HG02642 (cell line): ENCODE measurements at regions not wholly inside any gene's neighbourhood (a gene's known extent, or its start where the extent isn't known, plus 50 kb on each side); places are given as distances from the start of the nearest gene placed in this dataset.

Source experiments
- ATAC-seq: cut with Tn5 transposase; IDR thresholded peaks from one replicate; pipeline ENCODE4 v1.9.1; 2021; ENCODE audit warnings: mild to moderate bottlenecking; ENCODE audit not compliant: unreplicated experiment, poor library complexity

- ATAC-seq = no peak
Measured at GRCh38 chr15:70275461-70276138, 177.9 kb upstream of the TLE3 start.

GRCh38 chr15:70274908-70275307, 177.2 kb upstream of the TLE3 start:
- no peak for ATAC-seq

GRCh38 chr15:70274255-70274880, 176.7 kb upstream of the TLE3 start:
- no peak for ATAC-seq

GRCh38 chr15:70273808-70274207, 176.1 kb upstream of the TLE3 start:
- ATAC-seq = no peak

- no peak for ATAC-seq
Measured at GRCh38 chr15:70272565-70273355, 175.0 kb upstream of the TLE3 start.

GRCh38 chr15:70271422-70272088, 173.8 kb upstream of the TLE3 start:
- ATAC-seq = no peak

GRCh38 chr15:70270752-70271111, 173.0 kb upstream of the TLE3 start:
- ATAC-seq = no peak

- ATAC-seq = no peak
Measured at GRCh38 chr15:70269991-70270751, 172.5 kb upstream of the TLE3 start.

- no peak for ATAC-seq
Measured at GRCh38 chr15:70269311-70269911, 171.7 kb upstream of the TLE3 start.

GRCh38 chr15:70268698-70269251, 171.1 kb upstream of the TLE3 start:
- ATAC-seq = no peak

- ATAC-seq = no peak
Measured at GRCh38 chr15:70267879-70268278, 170.2 kb upstream of the TLE3 start.

GRCh38 chr15:70267306-70267705, 169.6 kb upstream of the TLE3 start:
- no peak for ATAC-seq

- no peak for ATAC-seq
Measured at GRCh38 chr15:70266412-70267121, 168.8 kb upstream of the TLE3 start.

- ATAC-seq = no peak
Measured at GRCh38 chr15:70265986-70266385, 168.3 kb upstream of the TLE3 start.

- ATAC-seq = no peak
Measured at GRCh38 chr15:70265466-70265978, 167.8 kb upstream of the TLE3 start.

- ATAC-seq = no peak
Measured at GRCh38 chr15:70264738-70265465, 167.2 kb upstream of the TLE3 start.

- no peak for ATAC-seq
Measured at GRCh38 chr15:70264014-70264582, 166.4 kb upstream of the TLE3 start.
